ENCODE measurements at regions not wholly inside any gene's neighbourhood (a gene's known extent, or its start where the extent isn't known, plus 50 kb on each side); places are given as distances from the start of the nearest gene placed in this dataset.
"Not testable (repeated sequence)": the region's sequence is repeated elsewhere in the genome, so short reads cannot be mapped to it uniquely, and the experiment has no call there.

DNA sequence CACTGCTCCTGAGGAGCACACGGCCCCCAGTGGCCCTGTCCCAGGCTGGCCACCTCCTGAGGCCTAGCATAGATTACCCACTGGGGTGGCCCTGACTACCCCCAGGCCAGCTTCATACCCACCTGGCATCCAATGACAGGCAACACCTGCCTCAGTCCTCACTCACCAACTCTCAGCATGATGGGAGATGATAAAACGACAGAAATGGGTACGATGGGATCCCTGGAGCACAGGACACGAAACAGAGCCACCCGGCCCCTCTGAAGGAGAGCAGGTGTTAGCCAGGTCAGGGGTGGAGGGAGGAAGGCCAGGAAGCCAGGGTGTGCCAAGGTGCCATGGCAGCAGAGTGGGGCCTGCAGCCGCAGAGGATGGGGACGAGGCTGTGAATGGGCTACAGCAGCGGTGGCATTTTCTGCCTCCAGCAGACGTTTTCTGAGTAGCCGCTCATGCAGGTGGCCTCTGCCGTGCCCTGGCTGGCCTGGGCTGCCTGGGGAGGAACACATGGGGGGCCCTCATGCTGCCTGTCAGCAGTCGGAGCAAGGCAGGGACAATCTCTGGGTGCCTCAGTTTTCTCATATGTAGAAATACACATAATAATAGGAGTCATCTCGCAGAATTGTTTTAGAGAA, 50.2 kb upstream of the FGF3 start:
- no peak for DNase-seq (ENCODE audit: low spot score)

GRCh38 chr11:69870766-69871165, 51.5 kb upstream of the FGF3 start:
- no peak for DNase-seq (ENCODE audit: low spot score)

- no peak for DNase-seq (ENCODE audit: low spot score)
Observed at GRCh38 chr11:69873166-69874077, 54.2 kb upstream of the FGF3 start.

DNA sequence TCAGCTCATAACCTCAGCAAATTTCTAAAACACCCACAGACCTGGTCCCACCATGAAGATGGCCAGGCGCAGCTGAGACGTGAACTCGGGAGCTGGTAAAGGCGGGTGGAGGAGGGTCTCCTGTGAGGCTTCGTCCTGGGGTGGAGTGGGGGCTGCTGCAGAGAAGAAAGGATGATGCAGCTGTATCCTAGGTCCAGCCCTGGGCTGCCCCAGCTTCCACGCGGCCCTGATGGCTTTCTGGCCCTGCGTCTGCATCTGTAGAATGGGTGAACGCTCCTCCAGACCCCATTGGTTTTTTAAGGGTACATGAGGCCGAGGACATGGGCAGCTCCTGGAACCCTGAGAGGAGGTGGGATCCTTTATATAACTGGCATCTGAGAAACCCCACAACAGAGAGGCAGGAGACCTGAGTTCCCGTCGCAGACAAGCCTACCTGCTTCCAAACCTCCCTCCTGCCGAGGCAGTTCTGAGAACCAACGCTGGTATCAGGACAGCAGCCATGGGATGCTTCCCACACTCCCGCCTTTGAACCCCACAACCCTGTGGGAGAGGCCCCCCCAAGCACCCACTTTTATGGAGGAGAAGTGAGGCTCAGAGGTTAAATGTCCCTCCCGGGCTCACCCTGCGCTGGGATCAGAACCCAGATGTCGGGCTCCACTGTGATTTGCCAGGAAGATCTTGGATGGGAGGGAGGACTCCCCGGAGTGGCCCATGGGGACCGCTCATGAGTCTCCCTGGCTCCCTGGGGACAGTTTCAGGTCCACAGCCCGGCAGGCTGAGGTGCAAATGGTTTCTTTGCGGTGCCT, 55.2 kb upstream of the FGF3 start:
- DNase-seq (ENCODE audit: low spot score): no peak

- no peak for DNase-seq (ENCODE audit: low spot score)
Observed at GRCh38 chr11:69874984-69875624, 55.9 kb upstream of the FGF3 start.

GRCh38 chr11:69876013-69876412, 56.8 kb upstream of the FGF3 start:
- no peak for DNase-seq (ENCODE audit: low spot score)

- DNase-seq (ENCODE audit: low spot score): no peak
Observed at GRCh38 chr11:69877235-69877634, 58.0 kb upstream of the FGF3 start.

- not testable (repeated sequence) for DNase-seq (ENCODE audit: low spot score)
Observed at GRCh38 chr11:69877704-69878103, 58.5 kb upstream of the FGF3 start.

- no peak for DNase-seq (ENCODE audit: low spot score)
Observed at GRCh38 chr11:69878144-69878883, 59.1 kb upstream of the FGF3 start.

DNA sequence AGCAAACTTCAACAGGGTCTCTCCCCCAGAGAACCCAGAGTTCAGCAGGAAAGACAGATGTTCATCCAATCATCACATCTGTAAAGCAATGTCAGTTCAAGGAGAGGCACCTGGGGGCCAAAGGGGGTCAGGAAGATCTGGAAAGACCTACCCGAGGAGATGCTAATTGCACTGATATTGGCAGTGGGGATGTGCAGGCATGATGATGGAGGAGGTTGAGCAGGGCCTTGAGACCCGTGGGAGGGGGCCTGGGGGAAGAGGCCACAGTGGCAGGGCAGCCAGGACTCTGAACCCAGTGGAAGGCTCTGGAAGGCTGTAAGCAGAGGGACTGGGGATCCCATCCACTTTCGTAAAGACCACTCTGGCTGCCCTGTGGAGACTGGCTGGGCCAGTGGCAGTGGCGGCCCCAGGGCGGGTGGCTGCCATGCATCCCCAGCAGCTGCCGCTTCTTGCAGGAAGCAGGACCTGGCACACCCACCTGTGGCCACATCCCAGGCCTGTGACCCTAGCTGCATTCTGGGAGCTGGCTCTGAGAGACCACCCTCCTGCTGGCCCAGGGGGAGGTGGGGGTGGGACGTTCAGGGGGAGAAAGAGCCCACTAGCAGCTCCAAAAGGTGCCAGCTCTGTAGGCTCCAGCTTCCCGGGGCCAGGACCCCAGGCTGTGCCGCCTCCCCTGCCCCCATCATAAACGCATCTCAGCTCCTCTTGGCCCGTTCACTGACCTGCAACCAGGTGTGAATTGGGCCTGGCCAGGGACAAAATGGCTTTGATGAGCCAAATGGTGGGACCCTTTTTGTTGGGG, 59.9 kb upstream of the FGF3 start:
- DNase-seq (ENCODE audit: low spot score): no peak

GRCh38 chr11:69879729-69880005, 60.5 kb upstream of the FGF3 start:
- no peak for DNase-seq (ENCODE audit: low spot score)

- no peak for DNase-seq (ENCODE audit: low spot score)
Observed at GRCh38 chr11:69880041-69880825, 61.0 kb upstream of the FGF3 start.

GRCh38 chr11:69880826-69881445, 61.7 kb upstream of the FGF3 start:
- no peak for DNase-seq (ENCODE audit: low spot score)

DNA sequence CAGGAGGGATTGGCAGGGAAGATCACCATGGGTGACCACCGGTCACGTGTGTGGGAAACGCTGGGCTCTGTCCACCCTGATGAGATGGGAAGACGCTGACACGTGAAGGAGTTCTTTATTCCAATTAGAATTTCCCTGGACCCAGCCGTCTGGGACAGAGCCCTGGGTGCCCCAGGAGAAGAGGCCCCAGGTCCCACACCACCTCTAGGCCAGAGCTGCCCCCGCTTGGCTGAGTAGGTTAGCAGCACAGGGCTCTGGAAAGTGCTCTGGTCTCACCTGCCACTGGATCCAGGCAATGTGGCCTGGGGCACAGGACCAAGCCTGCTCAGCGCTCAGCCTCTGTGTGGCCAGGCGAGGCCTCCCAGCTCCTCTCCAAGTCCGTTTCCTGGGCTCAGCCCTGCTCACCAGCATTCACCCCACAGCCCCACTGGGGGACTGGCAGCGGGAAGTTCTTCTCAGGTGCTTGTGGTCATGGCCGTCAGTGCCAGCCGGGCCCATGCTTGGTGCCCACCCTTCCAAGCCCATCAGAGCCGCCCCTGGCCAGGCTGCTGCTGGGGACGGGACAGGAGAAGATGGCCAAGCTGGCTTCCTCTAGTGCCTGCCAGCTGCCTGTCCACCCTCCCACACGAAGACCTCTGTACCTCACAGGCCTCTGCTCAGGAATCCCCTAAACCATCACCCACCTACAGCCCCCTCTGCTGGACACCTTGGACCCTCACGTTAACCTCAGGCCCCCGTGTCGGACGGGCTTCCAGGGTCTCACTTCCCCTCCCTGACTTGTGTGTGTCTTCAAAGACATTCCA, 62.5 kb upstream of the FGF3 start:
- DNase-seq (ENCODE audit: low spot score): no peak

- DNase-seq (ENCODE audit: low spot score): no peak
Observed at GRCh38 chr11:69882270-69882608, 63.0 kb upstream of the FGF3 start.

DNA sequence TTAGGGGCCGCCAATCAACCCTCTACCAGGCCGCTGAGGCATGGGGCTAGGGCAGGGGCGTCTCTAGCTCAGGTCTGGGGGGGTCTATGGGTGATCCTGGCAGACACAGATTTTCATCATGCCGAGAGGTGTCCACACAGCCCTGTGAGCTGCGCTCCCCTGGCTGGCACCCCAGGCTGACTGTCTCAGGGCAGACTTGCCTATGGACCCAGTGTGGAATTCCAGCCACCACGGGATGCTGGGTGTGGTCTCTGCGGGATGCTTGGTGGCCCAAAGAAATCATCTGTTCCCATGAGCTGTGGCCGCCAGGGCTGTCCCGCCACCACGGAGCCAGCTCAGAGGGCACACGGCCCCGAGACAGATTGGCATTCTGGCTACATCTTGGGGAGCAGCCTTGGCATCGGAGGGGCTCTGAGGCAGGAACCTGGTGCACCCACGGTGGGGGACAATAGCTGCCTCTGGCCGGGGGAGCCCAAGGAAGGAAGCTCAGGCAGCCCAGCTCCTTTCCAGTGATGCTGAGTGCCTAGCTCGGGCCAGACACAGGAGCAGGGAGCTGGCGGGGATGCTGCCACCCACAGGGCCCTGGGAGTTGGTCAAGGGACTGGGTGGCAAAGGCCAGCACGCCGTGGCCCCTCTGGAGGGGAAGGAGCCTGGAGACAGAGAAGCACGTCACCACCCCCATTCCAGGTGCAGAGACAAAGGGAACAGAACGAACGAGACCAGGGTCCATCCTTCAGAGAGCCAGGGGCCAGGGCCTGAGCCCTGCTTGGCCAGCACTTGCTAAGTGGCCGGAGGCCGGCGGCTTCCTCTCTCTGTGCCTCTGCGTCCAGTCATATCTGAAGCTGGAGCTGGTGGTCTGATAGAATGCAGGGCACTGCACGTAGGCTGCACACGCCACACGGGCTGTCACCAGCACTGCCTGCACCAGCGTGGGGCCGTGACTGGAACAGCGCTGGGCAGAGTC, 64.4 kb upstream of the FGF3 start:
- DNase-seq (ENCODE audit: low spot score): no peak

DNA sequence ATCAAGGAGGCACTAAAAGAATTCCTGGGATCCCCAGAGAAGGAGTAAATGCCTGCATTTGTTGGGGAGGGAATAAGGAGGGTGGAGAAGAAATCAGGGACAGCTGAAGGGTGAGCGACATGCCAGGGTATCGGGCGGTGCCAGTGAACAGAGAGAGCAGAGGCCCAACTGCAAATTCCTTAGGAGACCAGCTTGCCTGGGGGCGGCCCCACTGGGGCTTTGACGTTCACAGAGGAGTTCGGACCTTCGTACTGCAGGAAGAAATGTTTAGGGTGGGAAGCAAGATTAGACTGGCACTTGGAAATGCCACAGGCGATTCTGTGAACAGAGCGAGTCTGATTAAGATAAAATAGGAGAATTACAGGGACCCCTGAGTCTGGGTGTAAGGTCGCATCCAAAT, 65.1 kb upstream of the FGF3 start:
- no peak for DNase-seq (ENCODE audit: low spot score)

- no peak for DNase-seq (ENCODE audit: low spot score)
Observed at GRCh38 chr11:69884751-69885150, 65.5 kb upstream of the FGF3 start.

Measured in putamen (tissue), 1 donor.